ENCODE measurements at regions not wholly inside any gene's neighbourhood (a gene's known extent, or its start where the extent isn't known, plus 50 kb on each side); places are given as distances from the start of the nearest gene placed in this dataset.

- TF ChIP-seq CTCF (IDR thresholded peaks at IDR 0.05; ENCODE audit: low read depth, low read length): no peak
- H3K4me3 ChIP-seq (replicated peaks in 1 of 2; ENCODE audit: low read depth in 2 of 2, low read length in 2 of 2): no peak overlapping the region
- no peak for DNase-seq (ENCODE audit: low read depth in 2 of 2)
These were observed 205.5 kb downstream of the EMX2 start for GRCh38 chr10:117748058-117748457.

DNA sequence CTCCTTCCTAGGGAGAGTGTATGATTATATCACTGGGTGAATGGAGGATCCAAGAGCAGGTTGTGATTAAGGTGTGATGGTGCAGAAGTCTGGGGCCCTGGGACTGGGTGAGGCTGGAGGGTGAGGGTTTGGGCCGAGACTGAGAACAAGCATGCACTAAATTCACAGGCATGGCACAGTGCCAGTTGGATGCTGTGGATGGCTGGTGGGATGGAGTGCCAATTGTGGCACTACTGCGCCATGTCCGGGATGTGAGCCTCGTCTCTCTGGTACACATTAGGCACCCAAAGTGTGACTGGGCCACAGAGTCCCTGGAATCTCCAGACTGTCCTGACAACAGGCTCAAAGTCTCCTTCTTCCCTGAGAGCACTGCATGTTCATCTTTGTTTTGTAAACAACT lies 208.1 kb downstream of the EMX2 start:
- no peak for DNase-seq (ENCODE audit: low read depth in 2 of 2)
- no peak overlapping the region for H3K4me3 ChIP-seq (replicated peaks in 1 of 2; ENCODE audit: low read depth in 2 of 2, low read length in 2 of 2)
- no peak for TF ChIP-seq CTCF (IDR thresholded peaks at IDR 0.05; ENCODE audit: low read depth, low read length)

- DNase-seq (ENCODE audit: low read depth in 2 of 2): no peak
- no peak for TF ChIP-seq CTCF (IDR thresholded peaks at IDR 0.05; ENCODE audit: low read depth, low read length)
- no peak overlapping the region for H3K4me3 ChIP-seq (replicated peaks in 1 of 2; ENCODE audit: low read depth in 2 of 2, low read length in 2 of 2)
These were observed 208.7 kb downstream of the EMX2 start for GRCh38 chr10:117751259-117751658.

DNA sequence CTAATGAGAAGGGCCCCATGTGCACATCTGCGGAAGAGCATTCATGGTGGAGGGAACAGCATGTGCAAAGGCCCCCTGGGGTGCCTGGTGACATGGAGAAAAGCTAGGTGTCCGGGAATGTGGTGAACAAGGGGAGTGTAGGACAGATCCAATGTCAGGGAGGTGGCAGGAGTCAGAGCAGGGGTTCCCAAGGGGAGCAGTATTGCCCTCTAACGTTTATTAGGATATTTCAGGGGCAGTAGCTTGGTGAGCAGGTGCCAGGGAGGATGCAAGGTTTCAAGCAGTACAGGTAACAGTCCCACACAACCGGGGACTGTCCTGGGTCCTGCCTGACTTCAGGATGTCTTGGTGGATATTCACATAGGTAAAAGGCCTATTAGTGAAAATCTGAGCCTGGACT lies 209.6 kb downstream of the EMX2 start:
- no peak for DNase-seq (ENCODE audit: low read depth in 2 of 2)
- no peak for TF ChIP-seq CTCF (IDR thresholded peaks at IDR 0.05; ENCODE audit: low read depth, low read length)

GRCh38 chr10:117754770-117755658 lies 212.5 kb downstream of the EMX2 start:
- DNase-seq (ENCODE audit: low read depth in 2 of 2): no peak
- TF ChIP-seq CTCF (IDR thresholded peaks at IDR 0.05; ENCODE audit: low read depth, low read length): no peak
- no peak overlapping the region for H3K4me3 ChIP-seq (replicated peaks in 1 of 2; ENCODE audit: low read depth in 2 of 2, low read length in 2 of 2)

More for the DNA sequence above, 209.6 kb downstream of the EMX2 start:
- H3K4me3 ChIP-seq (replicated peaks in 1 of 2; ENCODE audit: low read depth in 2 of 2, low read length in 2 of 2): no peak overlapping the region

DNA sequence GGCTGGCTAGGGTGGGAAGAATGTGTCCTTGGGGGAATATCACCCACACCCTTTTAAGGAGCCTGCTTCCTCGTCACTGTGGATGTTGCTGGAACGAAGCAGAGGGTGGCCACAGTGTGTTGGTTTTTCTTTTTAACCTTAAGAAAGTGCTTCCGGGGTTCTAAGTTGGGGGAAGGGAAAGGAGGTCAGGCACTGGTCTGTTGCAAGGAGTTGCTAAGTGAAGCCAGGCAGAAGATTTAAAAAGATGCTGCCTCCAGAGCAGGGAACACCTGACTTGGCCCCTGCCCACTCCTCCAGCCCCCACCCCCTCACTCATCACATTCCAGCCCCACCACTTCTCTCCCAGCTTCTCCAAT lies 213.1 kb downstream of the EMX2 start:
- no peak for DNase-seq (ENCODE audit: low read depth in 2 of 2)
- TF ChIP-seq CTCF (IDR thresholded peaks at IDR 0.05; ENCODE audit: low read depth, low read length): no peak
- H3K4me3 ChIP-seq (replicated peaks in 1 of 2; ENCODE audit: low read depth in 2 of 2, low read length in 2 of 2): no peak overlapping the region

Measured in cardiac fibroblast (primary cell).